K562 (cell line): ENCODE measurements at regions not wholly inside any gene's neighbourhood (a gene's known extent, or its start where the extent isn't known, plus 50 kb on each side); places are given as distances from the start of the nearest gene placed in this dataset.
A peak's percentile ranks its signal among the peaks of the same experiment; 100 is the strongest.

Experiments used
- ATAC-seq: fragments of 200-7000 bp; cut with Tn5 transposase; 3 replicates; pipeline ENCODE4 v1.9.1; 2020; ENCODE audit warnings: moderate library complexity
- BruUV-seq: library from RNA; stranded (reverse); fragments of 400-500 nt; replicated peaks from 2 replicates; lab custom pipeline; 2021; lab: Mats Ljungman, UMichigan
- CTCF ChIA-PET: fragments of 300-600 bp; formaldehyde crosslinking; extraction: SDS; loops from one replicate; lab custom pipeline; 2021; ENCODE audit warnings: low intra/inter-chr PET ratio; lab: Yijun Ruan, JAX
- POLR2A ChIA-PET: fragments of 300-600, 350-650 bp; sonication (Branson Sonifier 250); formaldehyde crosslinking; extraction: SDS; loops from one replicate; lab custom pipeline; 2021; ENCODE audit warnings: antibody characterized with exemption, inconsistent platforms; lab: Yijun Ruan, JAX
- DNase-seq, 4 experiments: peaks; one replicate each; pipeline versions ENCODE4 v3.0.0 to v3.0.0-alpha.2; 2011 to 2018; ENCODE audit warnings: low spot score in 3 of 4, mixed read lengths in 3 of 4; ENCODE audit errors: extremely low read depth in 1 of 4
- FAIRE-seq: peaks from 2 replicates; lab custom pipeline; 2011; peaks lifted over from hg19 to GRCh38; lab: Jason Lieb, UNC
- H2AFZ ChIP-seq: 2 replicates; pipeline ENCODE4 v1.6.0; 2011; ENCODE audit warnings: low read depth, low read length, control low read depth, inconsistent platforms
- H3K27ac ChIP-seq: fragments of 200-600 bp; 3 replicates; pipeline ENCODE4 v1.8.0; 2011; ENCODE audit warnings: low read depth, mild to moderate bottlenecking, control low read depth, inconsistent platforms, low read length, moderate library complexity, mixed read lengths; ENCODE audit errors: extremely low read depth
- H3K27me3 ChIP-seq, 2 experiments: fragments of 300-600 bp in 1 of 2; 2 replicates in 1 of 2; 3 replicates in 1 of 2; pipeline versions ENCODE4 v1.6.0 to v1.8.0; 2011; ENCODE audit warnings: inconsistent platforms in 2 of 2, low read length in 2 of 2, mild to moderate bottlenecking in 1 of 2, mixed read lengths in 1 of 2, moderate library complexity in 1 of 2; ENCODE audit not compliant: control insufficient read depth in 2 of 2, insufficient read depth in 2 of 2
- H3K36me3 ChIP-seq: fragments of 300-600 bp; 3 replicates; pipeline ENCODE4 v1.8.0; 2011; ENCODE audit warnings: mild to moderate bottlenecking, low read length, inconsistent platforms; ENCODE audit not compliant: control insufficient read depth, insufficient read depth
- H3K4me1 ChIP-seq, 2 experiments: fragments of 200-600 bp in 1 of 2; replicated peaks in 1 of 2; 2 replicates in 1 of 2; 3 replicates in 1 of 2; pipeline versions ENCODE4 v1.5.1 to v1.8.0; 2011; ENCODE audit warnings: inconsistent platforms in 2 of 2, low read length in 2 of 2, mild to moderate bottlenecking in 1 of 2, mixed read lengths in 1 of 2, moderate library complexity in 1 of 2; ENCODE audit not compliant: control insufficient read depth in 2 of 2, insufficient read depth in 2 of 2
- H3K4me2 ChIP-seq: 2 replicates; pipeline ENCODE4 v1.6.1; 2011; ENCODE audit warnings: low read length, control low read depth, inconsistent platforms, mixed read lengths; ENCODE audit not compliant: insufficient read depth
- H3K4me3 ChIP-seq: fragments of 200-600 bp; sonication (generic), shearing (Covaris generic); 2 replicates; pipeline ENCODE4 v1.5.1; 2016; ENCODE audit warnings: control low read depth, inconsistent platforms
- H3K79me2 ChIP-seq: fragments of 200-600 bp; 3 replicates; pipeline ENCODE4 v1.8.0; 2011; ENCODE audit warnings: low read length, inconsistent platforms; ENCODE audit not compliant: control insufficient read depth, insufficient read depth
- H3K9ac ChIP-seq, 2 experiments: 2 replicates each; pipeline versions ENCODE4 v1.6.0 to v1.6.1; 2011; ENCODE audit warnings: low read depth in 2 of 2, low read length in 2 of 2, control low read depth in 1 of 2, inconsistent platforms in 1 of 2, mild to moderate bottlenecking in 1 of 2, mixed read lengths in 1 of 2; ENCODE audit not compliant: insufficient read depth in 1 of 2
- H3K9me1 ChIP-seq: one replicate; pipeline ENCODE4 v1.6.0; 2011; ENCODE audit warnings: inconsistent platforms, mild to moderate bottlenecking, low read length, moderate library complexity; ENCODE audit not compliant: control insufficient read depth, insufficient read depth
- H3K9me3 ChIP-seq: replicated peaks from 2 replicates; pipeline ENCODE4 v1.5.1; 2011; ENCODE audit warnings: low read depth, low read length, inconsistent platforms; ENCODE audit not compliant: control insufficient read depth, insufficient read depth
- H4K20me1 ChIP-seq: replicated peaks from 2 replicates; pipeline ENCODE4 v1.6.1; 2011; ENCODE audit warnings: low read length, inconsistent platforms, mixed read lengths; ENCODE audit not compliant: control insufficient read depth, insufficient read depth
- ARID1B ChIP-seq: fragments of 450-650 bp; IDR thresholded peaks from 2 replicates; pipeline ENCODE4 v1.6.1; 2016; ENCODE audit warnings: antibody characterized with exemption, mild to moderate bottlenecking, inconsistent platforms
- ATF4 ChIP-seq: fragments of 450-650 bp; formaldehyde crosslinking; IDR thresholded peaks from 2 replicates; pipeline ENCODE4 v1.4.0; 2022; ENCODE audit warnings: mild to moderate bottlenecking, moderate library complexity
- BCLAF1 ChIP-seq, 2 experiments: fragments of 450-650 bp in 1 of 2; IDR thresholded peaks; 2 replicates each; pipeline ENCODE4 v1.6.1; 2011 to 2017; ENCODE audit warnings: low read depth in 2 of 2, antibody characterized with exemption in 1 of 2, borderline replicate concordance in 1 of 2, low read length in 1 of 2, mild to moderate bottlenecking in 1 of 2, mixed read lengths in 1 of 2; ENCODE audit not compliant: control insufficient read depth in 1 of 2
- C11orf30 ChIP-seq: fragments of 450-650 bp; IDR thresholded peaks from 2 replicates; pipeline ENCODE4 v1.6.1; 2016; ENCODE audit warnings: low read depth, mild to moderate bottlenecking
- MAFF ChIP-seq: IDR thresholded peaks from 2 replicates; pipeline ENCODE4 v1.6.1; 2012; ENCODE audit warnings: low read length, improper control_type of control experiment
- MAFG ChIP-seq: fragments of 450-650 bp; conservative IDR thresholded peaks from 2 replicates; pipeline ENCODE4 v1.6.1; 2016; ENCODE audit warnings: missing genetic modification characterization, missing compliant biosample characterization
- MAFK ChIP-seq: IDR thresholded peaks from 2 replicates; pipeline ENCODE4 v1.6.1; 2011; ENCODE audit warnings: low read length, improper control_type of control experiment
- PATZ1 ChIP-seq: fragments of 250-450 bp; sonication (Bioruptor Pico); IDR thresholded peaks from 2 replicates; pipeline ENCODE4 v1.5.0; 2020; ENCODE audit warnings: mild to moderate bottlenecking, borderline replicate concordance
- TRIM25 ChIP-seq: fragments of 450-650 bp; IDR thresholded peaks from 2 replicates; pipeline ENCODE4 v1.7.0; 2016; ENCODE audit warnings: borderline replicate concordance
- ZNF311 ChIP-seq: fragments of 250-450 bp; sonication (Bioruptor Pico); IDR thresholded peaks from 2 replicates; pipeline ENCODE4 v1.4.0; 2020; ENCODE audit warnings: mild to moderate bottlenecking, moderate library complexity
- ZNF316 ChIP-seq: fragments of 450-650 bp; IDR thresholded peaks from 2 replicates; pipeline ENCODE4 v1.6.1; 2016
- ZNF512 ChIP-seq: IDR thresholded peaks from 2 replicates; pipeline ENCODE4 v1.6.1; 2016; ENCODE audit warnings: missing genetic modification characterization, missing compliant biosample characterization
- WGBS: fragments of 100-300 bp; shearing (Covaris generic); methylation state at CpG from one replicate; pipeline ENCODE4 v1.1.6; 2016; ENCODE audit warnings: low coverage, mixed read lengths; ENCODE audit not compliant: insufficient coverage; ENCODE audit errors: missing lambda C conversion rate; 5-methylcytosine and 5-hydroxymethylcytosine counted together
- in situ Hi-C: fragments of 300-500 bp; cut with MboI; formaldehyde crosslinking; loops from 4 replicates; pipeline ENCODE4 v1.15.0; 2018; ENCODE audit warnings: inconsistent platforms, mixed read lengths
- intact Hi-C: fragments of 100-400 bp; cut with micrococcal nuclease; formaldehyde crosslinking; loops from 2 replicates; pipeline ENCODE4 v1.14.2; 2022

- Histone ChIP-seq H3K9me1 (no peaks in the 10 kb centered on the region), H4K20me1 (no peaks in the 10 kb centered on the region), H3K27me3 (peaks cover 0 to 27% of the 10 kb centered on the region in 2 experiments; a peak in 2 of 5 replicates), H3K4me1 (no peaks in the 10 kb centered on the region), H3K9me3 (no peaks in the 10 kb centered on the region), H3K4me3 (no peak overlapping the region), H3K27ac (no peak overlapping the region), H3K9ac (no peak overlapping the region), H3K36me3 (no peaks in the 10 kb centered on the region), H2AFZ (no peak overlapping the region), H3K79me2 (no peaks in the 10 kb centered on the region), H3K4me2 (no peak overlapping the region)
- in situ Hi-C loops: no loop called here
- no peak for ATAC-seq
- FAIRE-seq: no peak
- no TSS peak for BruUV-seq
- intact Hi-C loops: no loop called here
- ChIA-PET CTCF (no interaction called here), POLR2A (interaction anchor here (0.9 kb wide), 1 partner anchor 56 kb away, joined by 4 read pairs; no protein-coding TSS in a partner anchor)
- TF ChIP-seq MAFK: 0 out of 2 replicates have a peak, but pooled peaks have one; percentile 5
- no peak for TF ChIP-seq ZNF311 (CRISPR knock-in tag)
- no peak for TF ChIP-seq MAFF
- no peak for TF ChIP-seq TRIM25
- 0 out of 2 replicates have a peak, but pooled peaks have one; percentile 22 for TF ChIP-seq MAFG (tag)
- peak; percentile 36; the same call in 1 of the 2 replicates for TF ChIP-seq C11orf30
- TF ChIP-seq BCLAF1 (IDR thresholded peaks at IDR 0.05; ENCODE audit: borderline replicate concordance in 1 of 2, control insufficient read depth in 1 of 2, low read depth in 2 of 2, low read length in 1 of 2): no peak
- no peak for TF ChIP-seq ZNF512 (tag)
- no peak for TF ChIP-seq PATZ1
- no peak for TF ChIP-seq ARID1B
- no peak for TF ChIP-seq ATF4 (CRISPR knock-in tag)
- TF ChIP-seq ZNF316: peak; percentile 36
- no peak for DNase-seq
- WGBS: 0% methylated on average over 3 of the region's 3 CpGs
Observed at GRCh38 chr5:171571663-171572062, 152.2 kb downstream of the FGF18 start.
